ENCODE measurements at regions not wholly inside any gene's neighbourhood (a gene's known extent, or its start where the extent isn't known, plus 50 kb on each side); places are given as distances from the start of the nearest gene placed in this dataset.

- Histone ChIP-seq H2AFZ (ENCODE audit: low read length) (no peak overlapping the region), H2AK5ac (ENCODE audit: low read depth, low read length) (no peak overlapping the region), H2BK12ac (ENCODE audit: low read depth, low read length) (no peak overlapping the region), H4K20me1 (replicated peaks in 1 of 2; ENCODE audit: control insufficient read depth in 1 of 2, insufficient read depth in 2 of 2, low read length in 2 of 2) (no peaks in the 10 kb centered on the region), H3K79me2 (ENCODE audit: control insufficient read depth in 1 of 2, insufficient read depth in 2 of 2, low read length in 2 of 2) (no peaks in the 10 kb centered on the region), H3K9me3 (ENCODE audit: insufficient read depth in 2 of 2, low read depth in 1 of 2, low read length in 1 of 2) (peaks cover 28 to 70% of the 10 kb centered on the region in 2 experiments), H3K27ac (ENCODE audit: low read depth, low read length) (no peak overlapping the region), H3K18ac (ENCODE audit: extremely low read depth, low read length) (no peak overlapping the region; the same call in 1 of the 2 replicates), H3K4ac (replicated peaks; ENCODE audit: insufficient read length, low read depth, low read length) (no peak overlapping the region), H4K8ac (ENCODE audit: extremely low read depth, insufficient read depth, low read length) (no peak overlapping the region), H4K91ac (replicated peaks; ENCODE audit: insufficient read length, low read length) (no peak overlapping the region), H2BK15ac (ENCODE audit: low read length) (no peak overlapping the region), H2BK20ac (ENCODE audit: low read length) (no peak overlapping the region), H3K4me3 (ENCODE audit: extremely low read depth in 1 of 4, insufficient read depth in 2 of 4, low read depth in 3 of 4, low read length in 4 of 4) (no peak overlapping the region), H2BK5ac (ENCODE audit: low read depth, low read length) (no peak overlapping the region), H3K4me2 (ENCODE audit: insufficient read depth in 1 of 2, low read depth in 2 of 2, low read length in 2 of 2) (no peak overlapping the region), H2BK120ac (replicated peaks; ENCODE audit: low read depth, low read length) (no peak overlapping the region), H3K4me1 (replicated peaks in 1 of 4; ENCODE audit: control insufficient read depth in 3 of 4, insufficient read depth in 4 of 4, low read length in 3 of 4) (no peaks in the 10 kb centered on the region), H3K36me3 (ENCODE audit: control insufficient read depth in 2 of 4, insufficient read depth in 4 of 4, low read length in 3 of 4) (no peaks in the 10 kb centered on the region), H3K79me1 (ENCODE audit: low read depth, low read length) (no peaks in the 10 kb centered on the region), H3K23me2 (ENCODE audit: low read depth, low read length) (no peaks in the 10 kb centered on the region), H3K27me3 (replicated peaks in 1 of 4; ENCODE audit: control insufficient read depth in 3 of 4, extremely low read depth in 1 of 4, insufficient read depth in 3 of 4, low read length in 3 of 4) (no peaks in the 10 kb centered on the region), H4K5ac (ENCODE audit: insufficient read length, low read depth, low read length) (no peak overlapping the region), H3K56ac (replicated peaks; ENCODE audit: insufficient read length, low read depth, low read length) (no peak overlapping the region), H3K9ac (replicated peaks in 1 of 4; ENCODE audit: extremely low read depth in 1 of 4, low read depth in 3 of 4, low read length in 3 of 4) (no peak overlapping the region), H3K23ac (ENCODE audit: insufficient read length) (no peak overlapping the region), H3K14ac (ENCODE audit: insufficient read length) (no peak overlapping the region)
- POLR2A ChIA-PET (ENCODE audit: partially characterized antibody) = no interaction called here
- FAIRE-seq = no peak
- 79% methylated on average over 7 of the region's 9 CpGs; no CpG with 5 or more reads in 1 of the 2 experiments for WGBS, 2 experiments (ENCODE audit: extremely low coverage in 1 of 2, insufficient coverage in 1 of 2, insufficient read length in 1 of 2, insufficient replicate concordance in 2 of 2, low coverage in 1 of 2, low lambda C conversion rate in 2 of 2, missing lambda C conversion rate in 1 of 2)
- DNase-seq (ENCODE audit: low read depth in 1 of 2, low spot score in 2 of 2) = no peak
- CTCF ChIA-PET (ENCODE audit: partially characterized antibody) = interaction anchor here (1.4 kb wide), 1 partner anchor 11 kb away, joined by 3 read pairs; no protein-coding TSS in a partner anchor
- TF ChIP-seq CEBPB (IDR thresholded peaks at IDR 0.05; ENCODE audit: low read depth, low read length) = no peak
- TF ChIP-seq POU5F1 (IDR thresholded peaks at IDR 0.05; ENCODE audit: low read depth, low read length) = no peak
- no peak for TF ChIP-seq MAX (IDR thresholded peaks at IDR 0.05)
Observed at GRCh38 chr17:83170571-83171260, 91.3 kb downstream of the METRNL start.
